ENCODE measurements at regions not wholly inside any gene's neighbourhood (a gene's known extent, or its start where the extent isn't known, plus 50 kb on each side); places are given as distances from the start of the nearest gene placed in this dataset.

GRCh38 chr14:30482276-30482675 is 76.7 kb upstream of the G2E3 start:
- no peak overlapping the region for H3K27ac Mint-ChIP-seq (ENCODE audit: unreplicated experiment)
- TF ChIP-seq CTCF (IDR thresholded peaks at IDR 0.05; ENCODE audit: partially characterized antibody, unreplicated experiment), result no peak
- H3K27me3 Mint-ChIP-seq (ENCODE audit: unreplicated experiment), result peaks cover 2% of the 10 kb centered on the region
- no peaks in the 10 kb centered on the region for H3K36me3 Mint-ChIP-seq (ENCODE audit: unreplicated experiment)
- H3K4me3 Mint-ChIP-seq (ENCODE audit: unreplicated experiment), result no peak overlapping the region
- no peaks in the 10 kb centered on the region for H3K9me3 Mint-ChIP-seq (ENCODE audit: unreplicated experiment)
- no peak for DNase-seq
- H3K4me1 Mint-ChIP-seq (ENCODE audit: low read depth, unreplicated experiment), result peaks cover 7% of the 10 kb centered on the region

- DNase-seq, result no peak
- peaks cover 7% of the 10 kb centered on the region for H3K4me1 Mint-ChIP-seq (ENCODE audit: low read depth, unreplicated experiment)
- no peak overlapping the region for H3K27ac Mint-ChIP-seq (ENCODE audit: unreplicated experiment)
- H3K4me3 Mint-ChIP-seq (ENCODE audit: unreplicated experiment), result no peak overlapping the region
- H3K9me3 Mint-ChIP-seq (ENCODE audit: unreplicated experiment), result no peaks in the 10 kb centered on the region
- TF ChIP-seq CTCF (IDR thresholded peaks at IDR 0.05; ENCODE audit: partially characterized antibody, unreplicated experiment), result no peak
- peaks cover 2% of the 10 kb centered on the region for H3K27me3 Mint-ChIP-seq (ENCODE audit: unreplicated experiment)
- no peaks in the 10 kb centered on the region for H3K36me3 Mint-ChIP-seq (ENCODE audit: unreplicated experiment)
These were observed 74.8 kb upstream of the G2E3 start for GRCh38 chr14:30484201-30484600.

- H3K4me1 Mint-ChIP-seq (ENCODE audit: low read depth, unreplicated experiment), result peaks cover 7% of the 10 kb centered on the region
- TF ChIP-seq CTCF (IDR thresholded peaks at IDR 0.05; ENCODE audit: partially characterized antibody, unreplicated experiment), result no peak
- H3K36me3 Mint-ChIP-seq (ENCODE audit: unreplicated experiment), result no peaks in the 10 kb centered on the region
- no peaks in the 10 kb centered on the region for H3K9me3 Mint-ChIP-seq (ENCODE audit: unreplicated experiment)
- DNase-seq, result no peak
- H3K27ac Mint-ChIP-seq (ENCODE audit: unreplicated experiment), result no peak overlapping the region
- H3K4me3 Mint-ChIP-seq (ENCODE audit: unreplicated experiment), result no peak overlapping the region
- H3K27me3 Mint-ChIP-seq (ENCODE audit: unreplicated experiment), result peaks cover 2% of the 10 kb centered on the region
These were observed 74.0 kb upstream of the G2E3 start for GRCh38 chr14:30484976-30485375.

GRCh38 chr14:30496852-30497251 is 62.1 kb upstream of the G2E3 start:
- Mint-ChIP-seq H3K4me3 (ENCODE audit: unreplicated experiment) (no peak overlapping the region), H3K9me3 (ENCODE audit: unreplicated experiment) (no peaks in the 10 kb centered on the region), H3K27ac (ENCODE audit: unreplicated experiment) (no peak overlapping the region), H3K4me1 (ENCODE audit: low read depth, unreplicated experiment) (no peaks in the 10 kb centered on the region), H3K27me3 (ENCODE audit: unreplicated experiment) (no peaks in the 10 kb centered on the region), H3K36me3 (ENCODE audit: unreplicated experiment) (no peaks in the 10 kb centered on the region)
- TF ChIP-seq CTCF (IDR thresholded peaks at IDR 0.05; ENCODE audit: partially characterized antibody, unreplicated experiment), result no peak
- no peak for DNase-seq

- H3K36me3 Mint-ChIP-seq (ENCODE audit: unreplicated experiment), result no peaks in the 10 kb centered on the region
- no peaks in the 10 kb centered on the region for H3K27me3 Mint-ChIP-seq (ENCODE audit: unreplicated experiment)
- H3K4me1 Mint-ChIP-seq (ENCODE audit: low read depth, unreplicated experiment), result no peaks in the 10 kb centered on the region
- H3K27ac Mint-ChIP-seq (ENCODE audit: unreplicated experiment), result no peak overlapping the region
- TF ChIP-seq CTCF (IDR thresholded peaks at IDR 0.05; ENCODE audit: partially characterized antibody, unreplicated experiment), result no peak
- DNase-seq, result no peak
- no peaks in the 10 kb centered on the region for H3K9me3 Mint-ChIP-seq (ENCODE audit: unreplicated experiment)
- no peak overlapping the region for H3K4me3 Mint-ChIP-seq (ENCODE audit: unreplicated experiment)
These were observed 59.6 kb upstream of the G2E3 start for GRCh38 chr14:30499358-30499757.

Measured in glutamatergic neuron (in vitro differentiated cells).